NCI-H1105 (cell line): ENCODE measurements at regions not wholly inside any gene's neighbourhood (a gene's known extent, or its start where the extent isn't known, plus 50 kb on each side); places are given as distances from the start of the nearest gene placed in this dataset.

Experiments used
- DNase-seq: peaks from one replicate; lab custom pipeline; 2025; lab: John Stamatoyannopoulos, UW

DNA sequence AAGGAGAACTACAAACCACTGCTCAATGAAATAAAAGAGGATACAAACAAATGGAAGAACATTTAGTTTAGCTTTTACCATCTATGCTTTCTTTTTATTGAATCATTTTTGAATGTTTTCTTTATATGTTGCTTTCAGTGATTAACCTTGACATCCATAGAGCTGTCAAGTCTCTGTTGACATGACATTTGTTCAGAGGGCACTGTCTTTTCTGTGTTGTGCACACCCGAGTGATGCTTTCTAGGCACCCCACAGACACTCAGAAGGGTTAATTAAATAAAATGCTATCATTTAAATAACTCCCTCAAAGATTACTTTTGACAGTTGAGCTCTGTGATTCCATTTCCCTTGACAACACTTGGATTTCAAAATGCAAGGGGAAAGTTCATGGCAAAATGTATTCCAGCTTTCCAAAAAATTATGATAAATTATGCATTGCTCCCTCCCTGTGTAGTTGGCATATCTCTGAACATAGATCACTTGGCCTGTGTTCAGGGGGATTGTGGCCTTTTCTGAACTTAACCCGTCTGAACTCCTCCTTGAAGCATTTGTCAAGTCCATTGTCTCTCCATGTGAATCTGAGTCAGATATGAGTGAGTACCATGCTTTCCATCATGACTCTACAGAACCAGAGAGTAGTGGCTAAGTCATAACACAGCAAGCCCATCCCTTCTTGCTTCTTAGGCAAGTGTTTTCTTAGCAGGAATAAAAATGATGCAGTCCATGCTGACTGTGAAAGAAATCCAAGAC lies 372.6 kb downstream of the RPRM start:
- no peak for DNase-seq

DNA sequence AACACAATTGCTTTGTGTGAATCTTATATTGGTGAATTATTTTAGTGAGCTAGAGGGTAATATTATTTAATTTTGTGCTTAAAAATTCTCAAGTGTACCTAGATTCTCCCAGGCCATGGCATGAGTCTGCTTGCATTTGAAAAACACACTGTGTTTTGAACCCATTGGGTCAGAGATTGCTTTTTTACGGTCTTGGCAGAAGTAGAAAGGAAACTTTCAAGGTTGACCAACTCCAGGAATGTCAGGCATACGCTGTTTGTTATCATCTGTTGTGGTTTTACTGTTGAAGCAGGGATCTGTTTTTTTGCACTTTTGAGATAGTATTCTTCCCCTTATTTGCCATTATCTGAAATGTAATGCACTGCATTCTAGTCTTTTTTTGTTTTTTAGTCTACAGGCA lies 377.4 kb downstream of the RPRM start:
- no peak for DNase-seq

DNA sequence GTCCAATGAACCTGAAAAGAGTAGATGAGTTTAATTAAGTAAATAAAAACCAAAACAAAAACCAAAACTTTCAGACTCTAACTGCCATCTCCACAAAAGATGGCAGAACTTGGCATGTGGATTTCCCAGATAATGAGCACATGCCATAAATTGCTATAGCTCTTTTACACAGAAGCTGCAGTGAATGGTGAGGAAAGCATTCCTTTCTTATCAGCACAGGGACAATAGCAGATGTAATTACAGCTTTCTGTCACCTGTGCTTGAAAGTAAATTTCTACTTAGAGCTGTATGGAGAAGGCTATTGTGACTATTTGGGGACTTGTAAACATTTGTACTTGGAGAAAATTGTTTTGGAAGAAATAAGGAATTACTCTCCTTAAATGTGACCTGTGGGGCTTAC lies 378.4 kb downstream of the RPRM start:
- DNase-seq = no peak

DNA sequence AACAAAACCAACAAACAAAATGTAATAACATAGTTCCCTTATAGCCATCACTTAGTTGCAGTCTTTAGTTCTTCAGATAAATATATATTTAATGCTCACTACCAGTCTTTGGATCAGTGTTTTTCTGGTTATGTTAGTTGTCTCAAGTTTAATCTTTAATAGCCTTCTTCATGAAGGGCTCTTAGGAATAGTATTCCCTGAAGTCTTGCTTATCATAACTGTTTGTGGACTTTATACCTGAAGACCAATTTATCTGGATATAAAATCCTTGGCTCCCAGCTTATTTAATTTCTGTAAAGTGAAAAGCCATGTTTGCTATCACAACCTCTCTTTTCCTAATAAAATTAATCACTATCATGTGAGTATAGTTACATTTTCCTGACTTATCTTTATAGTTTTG lies 379.7 kb downstream of the ARL6IP6 start:
- DNase-seq = no peak

DNA sequence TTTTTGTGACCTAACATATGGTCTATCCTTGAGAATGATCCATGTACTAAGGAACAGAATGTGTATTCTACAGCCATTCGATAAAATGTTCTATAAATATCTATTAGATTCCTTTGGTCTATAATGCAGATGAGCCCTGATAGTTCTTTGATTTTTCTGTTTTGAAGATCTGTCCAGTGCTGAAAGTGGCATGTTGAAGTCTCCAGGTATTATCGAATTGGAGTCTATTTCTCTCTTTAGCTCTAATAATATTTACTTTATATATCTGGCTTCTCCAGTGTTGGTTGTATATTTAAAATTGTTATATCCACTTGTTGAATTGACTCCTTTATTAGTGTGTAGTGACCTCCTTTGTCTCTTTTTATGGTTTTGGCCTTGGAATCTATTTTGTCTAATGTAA lies 377.9 kb downstream of the ARL6IP6 start:
- DNase-seq = no peak

DNA sequence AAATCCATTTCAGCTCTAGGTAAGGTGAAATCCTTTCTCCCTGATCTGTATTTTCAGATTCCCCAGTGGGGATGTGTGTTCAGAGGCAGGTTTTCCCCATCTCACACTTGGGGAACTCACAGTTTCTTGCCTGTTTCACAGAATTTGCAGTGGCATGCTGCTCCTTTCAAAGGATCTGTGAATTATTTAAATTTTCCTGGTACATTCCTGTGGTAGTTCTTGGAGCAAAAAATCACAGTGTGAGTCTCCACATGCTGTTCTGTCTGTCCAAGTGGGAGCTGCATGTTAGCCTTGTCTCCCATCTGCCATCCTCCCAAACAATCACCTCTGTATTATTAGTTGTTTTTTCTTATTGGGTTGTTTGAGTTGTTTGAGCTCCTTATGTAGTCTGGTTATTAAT lies 372.9 kb downstream of the ARL6IP6 start:
- DNase-seq = no peak

DNA sequence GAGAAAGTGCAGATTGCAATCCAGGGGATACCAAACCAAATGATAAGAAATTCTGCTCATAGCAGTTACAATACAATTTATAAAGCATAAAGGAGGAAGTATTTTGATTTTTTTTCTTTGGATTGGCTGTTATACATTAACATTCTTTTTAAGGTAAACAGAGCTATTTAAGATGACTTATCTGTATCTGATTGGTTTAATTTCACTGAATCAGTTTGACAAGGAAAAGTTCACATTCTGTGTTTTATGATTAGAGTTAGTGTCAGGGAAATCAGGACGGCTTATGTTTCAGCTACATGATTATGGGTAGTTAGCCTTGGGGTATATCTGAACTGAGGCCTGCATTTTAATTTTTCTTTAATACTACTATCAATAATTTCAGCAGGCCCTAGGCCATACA lies 360.9 kb downstream of the ARL6IP6 start:
- no peak for DNase-seq

DNA sequence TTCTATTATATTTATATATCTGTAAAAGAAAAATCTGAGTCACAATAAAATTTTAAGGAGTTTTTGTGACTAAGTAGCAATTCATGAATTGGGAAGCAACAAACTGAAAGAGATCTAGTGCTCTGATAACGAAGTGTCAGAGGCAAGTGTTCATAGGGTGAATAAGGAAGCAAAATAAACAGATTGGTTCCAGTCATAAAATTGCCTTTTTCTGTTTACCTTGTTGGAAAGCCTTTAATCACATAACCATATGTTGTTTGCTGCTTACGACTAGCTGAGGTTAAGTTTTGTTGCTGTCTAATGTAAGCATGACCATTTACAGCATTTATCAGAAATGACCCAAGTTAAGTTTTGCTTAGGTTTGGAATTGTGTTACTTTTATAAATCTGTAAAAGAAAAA lies 358.9 kb downstream of the ARL6IP6 start:
- no peak for DNase-seq

DNA sequence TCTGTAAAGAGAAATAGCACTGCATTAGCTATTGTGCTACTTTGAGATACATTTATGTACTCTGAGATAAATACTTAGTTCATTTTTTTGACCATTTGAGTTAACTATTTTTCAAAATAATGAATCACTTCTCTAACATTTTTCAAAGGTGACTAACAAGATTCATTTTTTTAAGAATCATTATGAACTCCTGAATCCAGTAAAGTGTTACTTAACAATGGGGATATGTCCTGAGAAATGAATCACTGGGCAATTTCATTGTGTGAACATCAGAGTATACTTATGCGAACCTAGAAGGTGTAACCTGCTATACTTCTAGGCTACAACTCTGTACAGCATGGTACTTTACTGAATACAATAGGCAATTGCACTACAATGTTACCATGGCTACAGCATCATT lies 355.8 kb downstream of the ARL6IP6 start:
- DNase-seq = no peak

DNA sequence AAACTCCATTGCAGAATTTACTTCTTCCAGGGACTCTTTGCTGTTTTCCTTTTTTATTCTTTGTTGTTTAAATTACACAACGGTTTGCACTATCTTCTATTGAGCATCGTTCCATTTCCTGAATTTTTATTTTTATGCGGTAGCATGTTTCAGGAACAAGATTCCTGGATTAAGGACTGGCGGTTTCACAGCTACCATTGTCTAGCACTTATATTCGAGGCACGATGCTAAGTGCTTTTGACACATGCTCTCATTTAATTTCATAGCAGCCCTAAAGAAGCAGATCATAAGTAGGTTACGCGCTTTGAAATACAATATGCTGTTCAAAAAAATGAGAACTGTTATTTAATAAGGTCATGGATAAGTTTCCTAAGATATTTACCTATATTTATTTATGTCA lies 354.4 kb downstream of the ARL6IP6 start:
- DNase-seq = no peak

DNA sequence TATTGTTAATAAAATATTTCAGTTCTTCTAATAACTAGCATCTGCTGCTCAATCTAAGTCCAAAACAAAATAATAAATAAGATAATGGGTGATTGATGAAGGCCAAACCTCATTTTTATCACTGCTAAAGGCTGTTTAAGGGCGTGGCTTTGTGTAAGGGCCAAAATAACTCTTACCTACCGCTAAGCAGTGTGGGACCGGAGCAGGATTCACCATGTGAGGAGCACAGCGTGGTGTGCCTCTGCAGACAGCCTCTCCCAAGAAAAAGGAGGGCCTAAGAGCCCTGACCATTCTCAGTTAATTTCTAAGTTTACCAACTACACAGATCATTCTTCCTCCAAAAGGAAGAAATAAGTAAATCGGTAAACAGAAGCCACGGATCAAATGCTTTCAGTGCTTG lies 353.7 kb downstream of the ARL6IP6 start:
- DNase-seq = no peak

DNA sequence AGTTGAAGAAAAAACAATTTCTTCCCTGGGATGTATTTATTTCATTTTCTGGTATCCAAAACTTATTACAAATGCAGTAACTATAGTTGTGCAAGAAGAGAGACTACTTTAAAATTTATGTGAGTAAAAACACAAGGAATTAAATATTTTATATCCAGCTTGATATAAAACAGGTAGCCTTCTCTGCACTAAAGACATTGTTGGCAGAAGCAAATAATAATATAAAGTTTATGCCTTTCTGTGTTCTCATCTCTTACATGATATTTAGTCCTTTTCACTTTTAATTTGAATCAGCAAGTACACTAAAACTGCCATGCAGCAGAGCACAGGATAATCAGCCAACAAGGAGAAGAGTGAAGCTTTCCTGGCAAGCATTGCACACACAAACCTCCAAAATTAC lies 352.7 kb downstream of the ARL6IP6 start:
- no peak for DNase-seq

DNA sequence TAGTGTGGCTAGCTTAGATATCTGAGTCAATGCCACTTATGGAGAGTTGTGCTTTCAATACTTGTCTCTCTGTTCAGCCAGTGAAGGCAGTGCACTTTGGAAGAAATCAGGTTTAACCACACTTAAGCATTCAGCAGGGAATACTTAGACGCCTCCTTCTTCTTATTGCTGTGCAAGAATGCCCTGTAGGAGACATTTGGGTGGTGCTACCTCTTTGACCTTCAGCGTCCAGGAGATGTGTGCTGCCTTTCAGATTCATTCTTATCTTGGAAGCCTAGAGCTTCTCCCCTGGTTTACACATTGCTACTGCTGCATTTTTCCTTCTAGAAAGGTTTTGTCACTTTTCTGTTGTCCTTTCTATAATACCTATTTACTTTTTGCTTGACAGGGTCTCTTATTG lies 350.5 kb downstream of the ARL6IP6 start:
- no peak for DNase-seq

DNA sequence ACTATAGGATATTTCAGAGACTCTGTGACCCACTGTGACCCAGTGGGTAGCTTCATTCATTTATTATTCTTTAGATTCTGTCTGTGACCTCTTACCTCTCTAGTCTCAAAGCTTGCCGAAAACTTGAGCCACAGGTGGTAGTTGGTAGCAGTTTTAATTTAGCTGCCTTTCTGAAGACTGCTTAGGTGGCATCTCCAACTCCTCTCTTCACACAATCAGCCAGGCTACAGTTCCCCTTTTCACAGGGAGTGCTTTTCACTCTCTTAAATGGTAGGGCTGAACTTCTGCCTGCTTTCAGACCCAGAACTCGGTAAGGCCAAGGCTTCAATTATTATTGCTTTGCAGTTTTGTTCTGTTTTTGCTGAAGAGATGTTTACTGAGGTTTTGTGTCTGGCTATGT lies 349.6 kb downstream of the ARL6IP6 start:
- no peak for DNase-seq

DNA sequence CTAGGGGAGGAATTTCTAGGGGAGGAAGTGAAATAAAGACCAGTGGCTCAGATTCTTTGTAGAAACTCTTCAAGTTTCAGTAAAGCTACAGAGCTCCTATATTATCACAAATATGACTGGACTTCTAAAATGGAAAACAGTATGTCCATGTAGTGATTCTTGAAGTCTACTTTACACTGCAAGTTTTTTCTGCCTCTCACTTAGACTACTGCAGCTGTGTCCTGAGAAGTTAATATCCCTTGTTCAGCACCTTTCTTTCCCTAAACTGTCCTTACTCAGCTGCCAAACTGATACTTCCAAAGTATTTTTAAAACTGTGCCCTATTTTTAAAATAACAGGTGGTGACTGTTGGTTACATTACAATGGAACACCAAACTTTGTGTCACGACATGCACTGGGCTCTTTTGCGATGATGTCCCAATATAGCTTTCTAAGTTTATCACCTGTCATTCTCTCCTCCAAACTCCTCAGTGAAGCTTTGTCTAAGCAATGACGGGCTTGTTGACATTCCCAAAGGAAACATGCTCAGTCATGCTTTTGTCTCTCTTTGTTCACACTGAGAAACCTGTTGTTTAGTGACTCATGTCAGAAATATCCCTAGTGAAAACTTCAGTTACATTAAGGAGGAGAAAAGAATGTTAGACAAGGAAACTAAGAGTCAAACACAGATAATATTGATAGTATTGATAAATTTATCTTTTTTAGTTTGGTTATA lies 341.1 kb downstream of the ARL6IP6 start:
- peak; percentile 45 for DNase-seq

DNA sequence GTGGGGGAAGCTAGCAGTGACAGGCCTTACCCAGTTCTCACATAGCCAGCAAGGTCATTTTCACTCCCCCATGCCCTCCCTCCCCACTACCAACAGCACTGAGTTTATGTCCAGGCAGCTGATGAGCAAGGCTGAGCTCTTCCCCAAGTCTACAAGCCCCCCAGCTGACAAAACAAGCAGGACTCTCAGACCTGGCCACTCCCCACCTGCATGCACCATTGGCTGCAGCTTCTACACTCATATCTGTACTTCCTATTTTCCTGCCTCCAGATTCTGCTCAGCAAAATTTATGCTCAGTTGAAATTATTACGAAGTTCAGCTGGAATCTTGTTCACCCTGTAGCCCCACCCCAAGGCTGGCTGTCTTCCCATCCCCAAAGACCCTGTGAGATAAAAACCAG lies 339.3 kb downstream of the ARL6IP6 start:
- no peak for DNase-seq

DNA sequence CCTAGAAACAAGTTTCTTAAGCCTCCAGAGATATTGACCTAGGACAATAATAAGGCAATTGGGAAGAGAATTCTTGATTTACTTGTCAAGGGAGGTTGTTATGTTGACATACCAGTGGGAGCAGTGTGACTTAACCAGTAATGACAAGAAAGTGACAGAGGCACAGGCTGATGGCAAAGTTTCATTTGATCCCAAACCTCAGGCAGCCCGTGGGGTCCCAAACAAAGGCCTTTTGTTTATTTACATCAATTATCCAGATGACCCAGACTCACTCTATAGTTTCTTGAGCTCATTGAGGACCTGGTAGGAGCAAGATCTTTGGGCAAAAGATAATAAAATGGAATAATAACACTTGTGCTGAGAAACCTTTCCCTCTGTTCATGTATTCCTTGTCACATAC lies 336.8 kb downstream of the ARL6IP6 start:
- no peak for DNase-seq

DNA sequence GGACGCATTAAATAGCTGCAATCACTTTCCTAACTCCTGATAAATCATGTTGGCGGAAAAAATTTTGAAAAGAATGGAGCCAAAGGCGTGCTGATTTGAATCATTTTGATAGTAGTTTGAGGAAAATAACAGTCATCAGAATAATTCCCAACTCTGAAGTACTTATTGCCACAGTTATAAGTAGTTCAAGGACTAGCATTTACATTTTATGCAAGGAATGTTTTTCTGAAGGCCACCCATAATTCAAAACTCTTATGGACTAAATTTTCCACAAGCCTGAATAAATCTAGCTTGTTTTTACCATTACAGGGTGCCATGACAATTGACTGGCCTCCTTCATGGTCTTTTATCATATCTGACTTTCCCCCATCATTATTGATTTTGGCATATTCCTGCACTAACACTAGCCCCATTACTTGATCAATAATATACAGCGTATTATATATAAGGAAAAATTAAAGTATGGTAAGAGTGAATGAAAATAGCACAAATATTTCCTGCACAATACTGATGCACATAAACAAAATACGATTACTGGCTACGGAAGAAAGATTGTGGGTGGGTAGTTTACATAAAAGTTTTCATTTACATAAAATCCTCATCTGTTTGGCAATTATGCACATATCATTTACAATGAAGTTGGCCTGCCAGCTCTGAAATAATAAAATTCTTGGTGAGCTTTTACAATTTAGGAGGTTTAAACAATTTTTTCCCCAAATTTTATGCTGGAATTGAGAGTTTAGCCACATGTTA lies 334.6 kb downstream of the ARL6IP6 start:
- no peak for DNase-seq

DNA sequence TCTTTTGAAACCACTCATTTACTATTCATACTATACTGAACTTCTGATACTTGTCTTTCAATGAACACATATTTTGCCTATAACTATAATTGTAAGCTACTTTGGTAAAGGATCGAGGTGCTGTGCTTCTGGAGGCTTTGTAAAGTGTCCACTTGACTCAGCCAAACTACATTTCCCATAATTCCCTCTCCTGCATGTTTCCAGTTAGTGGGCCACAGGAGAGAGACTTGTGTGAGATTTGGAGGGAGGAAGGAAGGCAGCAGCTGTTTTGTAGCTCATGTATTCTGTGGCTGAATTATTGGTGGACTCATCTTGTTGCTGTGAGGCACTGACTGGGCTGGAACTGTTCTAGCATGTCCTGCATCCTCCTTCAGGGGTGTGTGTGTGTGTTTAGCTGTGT lies 328.8 kb downstream of the ARL6IP6 start:
- no peak for DNase-seq

DNA sequence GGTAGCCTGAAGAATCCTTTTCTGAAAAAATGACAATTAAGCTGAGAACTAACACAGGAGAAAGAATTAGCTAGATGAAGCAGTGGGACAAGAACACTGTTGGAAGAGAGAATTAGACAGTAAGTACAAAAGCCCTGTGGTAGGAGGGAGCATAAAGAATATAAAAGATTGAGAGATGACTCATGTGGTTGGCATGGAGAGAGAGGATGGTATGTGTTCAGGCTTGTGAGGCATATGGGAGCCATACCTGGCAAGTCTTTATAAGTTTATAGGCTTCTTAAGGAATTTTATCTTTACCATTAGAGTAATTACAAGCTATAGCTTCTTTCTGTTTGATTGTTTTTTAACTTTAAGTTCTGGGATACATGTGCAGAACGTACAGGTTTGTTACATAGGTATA lies 325.0 kb downstream of the ARL6IP6 start:
- DNase-seq = no peak

DNA sequence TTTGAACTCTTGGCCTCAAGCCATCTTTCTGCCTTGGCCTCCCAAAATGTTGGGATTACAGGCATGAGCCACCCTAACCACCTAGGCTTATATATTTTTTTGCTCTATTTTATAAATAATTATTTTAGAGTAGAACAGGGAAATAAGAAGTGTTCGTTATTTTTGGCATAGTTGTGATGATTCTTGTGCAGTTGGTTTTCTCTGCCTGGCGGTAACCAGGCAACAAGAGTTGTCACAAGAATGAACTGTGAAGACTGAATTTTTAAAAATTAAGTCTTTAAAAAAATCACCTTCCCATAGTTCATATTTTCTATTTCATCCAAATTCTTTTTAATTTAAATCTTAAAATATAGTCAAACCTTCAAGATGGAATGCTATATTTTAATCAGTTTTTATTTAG lies 310.2 kb downstream of the ARL6IP6 start:
- no peak for DNase-seq

DNA sequence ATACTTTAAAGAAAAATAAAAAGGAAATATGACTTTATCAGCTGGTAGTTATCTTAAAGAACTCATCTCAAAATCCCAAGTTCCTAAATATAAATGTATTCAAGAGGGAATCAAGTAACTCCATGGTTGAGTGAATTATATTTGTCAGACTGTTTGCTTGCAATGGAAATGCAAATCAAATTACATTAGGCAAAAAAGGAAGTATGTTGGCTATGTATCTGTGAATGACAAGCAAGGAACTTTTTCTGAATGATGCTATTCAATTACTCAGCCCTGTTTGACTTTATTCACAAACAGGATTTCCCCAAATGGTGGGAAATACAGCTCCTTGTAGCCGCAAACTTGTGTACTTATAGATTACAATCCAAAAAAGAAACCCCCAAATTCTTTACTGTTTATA lies 309.1 kb downstream of the ARL6IP6 start:
- no peak for DNase-seq

DNA sequence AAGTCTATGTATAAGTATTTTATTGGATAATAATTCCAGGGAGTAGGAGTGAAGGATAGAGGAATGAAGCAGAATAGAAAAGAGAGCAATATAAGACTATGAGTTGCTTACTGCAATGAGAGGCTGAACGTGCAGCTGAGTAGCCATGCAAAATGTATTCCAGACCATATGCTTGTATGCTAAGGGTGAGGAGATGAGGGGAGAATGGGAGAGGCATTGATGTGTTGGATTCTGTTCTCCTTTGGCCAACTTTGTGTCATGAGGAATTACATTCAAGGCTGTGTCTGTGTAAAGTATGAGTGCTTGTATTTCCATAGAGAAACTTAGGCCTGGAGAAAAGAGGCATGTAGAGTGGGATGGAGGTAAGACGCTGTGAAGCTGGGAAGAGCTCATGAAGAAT lies 301.8 kb downstream of the ARL6IP6 start:
- no peak for DNase-seq
